Heart left ventricle (tissue), 13 donors: ENCODE measurements at regions not wholly inside any gene's neighbourhood (a gene's known extent, or its start where the extent isn't known, plus 50 kb on each side); places are given as distances from the start of the nearest gene placed in this dataset.

ENCODE experiments used
- CTCF ChIP-seq, 12 donors: fragments of 200-600 bp; sonication (generic) in 4 of 12; IDR thresholded peaks; one replicate each; pipeline versions ENCODE4 v1.5.0 to v1.8.0; 2018 to 2022; ENCODE audit warnings: antibody characterized with exemption in 12 of 12, mild to moderate bottlenecking in 5 of 12
- POLR2A ChIP-seq, 2 donors: fragments of 450-650 bp; IDR thresholded peaks; one replicate each; pipeline ENCODE4 v1.6.1; 2017; ENCODE audit warnings: antibody characterized with exemption in 2 of 2, mild to moderate bottlenecking in 2 of 2, moderate library complexity in 2 of 2
- donor health status: ischemic (EF 13 %, LVEDD 7.1; RV severe dilation, severe dysfunction).
- donor health status: DM: no; HTN: yes; CAD: no.
- donor health status: DM: no; HTN: no; CAD: no.
- donor health status: ischemic (EF 25% LVEDD 6.9; RV normal size, moderate dysfunction).
- donor health status: ischemic (EF 25% LVEDD 5.7; RV mildly dilated, moderate dysfunction).
- donor health status: ischemic (EF 35%, LVEDD 5.7; RV mildly dilated, moderate dysfunction).
- donor health status: nonischemic (EF 11% LVEDD 7.7; RV severe dilation, severe dysfunction).
- donor health status: DM: yes; HTN: yes; CAD: no.
- donor health status: PGD.
- donor health status: ischemic (EF 29% LVEDD 5.4; RV normal size, mild dysfunction).
- donor health status: nonischemic (EF 23%, LVEDD 6.1; RV moderate dilation, normal function).

- no peak for TF ChIP-seq CTCF (IDR thresholded peaks at IDR 0.05)
- no peak for TF ChIP-seq POLR2A (IDR thresholded peaks at IDR 0.05)
Observed at GRCh38 chr13:61774903-61775302, 359.3 kb upstream of the PCDH20 start.
